Stomach smooth muscle (tissue), 2 donors: ENCODE measurements at regions not wholly inside any gene's neighbourhood (a gene's known extent, or its start where the extent isn't known, plus 50 kb on each side); places are given as distances from the start of the nearest gene placed in this dataset.
A peak's percentile ranks its signal among the peaks of the same experiment; 100 is the strongest.

Experiments used
- H3K27ac ChIP-seq: one replicate; pipeline ENCODE4 v1.7.0; 2013; ENCODE audit warnings: mild to moderate bottlenecking, low read length, inconsistent platforms
- H3K27me3 ChIP-seq, 2 donors: one replicate each; pipeline ENCODE4 v1.7.0; 2013; ENCODE audit warnings: low read length in 2 of 2; ENCODE audit not compliant: insufficient read depth in 2 of 2, control insufficient read depth in 1 of 2
- H3K36me3 ChIP-seq, 2 donors: one replicate each; pipeline ENCODE4 v1.7.0; 2013; ENCODE audit warnings: low read length in 2 of 2; ENCODE audit not compliant: control insufficient read depth in 2 of 2, insufficient read depth in 2 of 2
- H3K4me1 ChIP-seq: one replicate; pipeline ENCODE4 v1.7.0; 2013; ENCODE audit warnings: low read length; ENCODE audit not compliant: control insufficient read depth, insufficient read depth
- H3K4me3 ChIP-seq, 2 donors: one replicate each; pipeline ENCODE4 v1.7.0; 2013; ENCODE audit warnings: low read length in 2 of 2
- H3K9ac ChIP-seq, 2 donors: one replicate each; pipeline ENCODE4 v1.7.0; 2013; ENCODE audit warnings: low read length in 2 of 2, mild to moderate bottlenecking in 1 of 2
- H3K9me3 ChIP-seq, 2 donors: one replicate each; pipeline ENCODE4 v1.7.0; 2013; ENCODE audit warnings: low read length in 2 of 2; ENCODE audit not compliant: control insufficient read depth in 2 of 2
- donor health status: healthy.
- donor health status: Pancreatic carcinoma.

- Histone ChIP-seq H3K9me3 (no peaks in the 10 kb centered on the region), H3K9ac (no peak overlapping the region), H3K27ac (no peak overlapping the region), H3K36me3 (no peaks in the 10 kb centered on the region), H3K4me1 (peaks cover 20% of the 10 kb centered on the region), H3K4me3 (no peak overlapping the region), H3K27me3 (no peaks in the 10 kb centered on the region)
These were observed 175.6 kb downstream of the SMAD6 start for GRCh38 chr15:66877477-66878271.

- peaks cover 29% of the 10 kb centered on the region for H3K4me1 ChIP-seq
- no peak overlapping the region for H3K4me3 ChIP-seq
- no peaks in the 10 kb centered on the region for H3K36me3 ChIP-seq
- no peaks in the 10 kb centered on the region for H3K27me3 ChIP-seq
- H3K27ac ChIP-seq: no peak overlapping the region
- H3K9ac ChIP-seq: no peak overlapping the region
- no peaks in the 10 kb centered on the region for H3K9me3 ChIP-seq
These were observed 176.7 kb downstream of the SMAD6 start for GRCh38 chr15:66878761-66879160.

- Histone ChIP-seq H3K9me3 (no peaks in the 10 kb centered on the region), H3K27me3 (no peaks in the 10 kb centered on the region), H3K4me3 (no peak overlapping the region), H3K27ac (no peak overlapping the region), H3K9ac (no peak overlapping the region), H3K4me1 (peaks cover 38% of the 10 kb centered on the region), H3K36me3 (no peaks in the 10 kb centered on the region)
These were observed 177.7 kb downstream of the SMAD6 start for GRCh38 chr15:66879531-66880368.

GRCh38 chr15:66880380-66881155, 178.5 kb downstream of the SMAD6 start:
- Histone ChIP-seq H3K27ac (no peak overlapping the region), H3K4me1 (peaks cover 39% of the 10 kb centered on the region), H3K4me3 (no peak overlapping the region), H3K9me3 (no peaks in the 10 kb centered on the region), H3K36me3 (no peaks in the 10 kb centered on the region), H3K9ac (no peak overlapping the region), H3K27me3 (no peaks in the 10 kb centered on the region)

GRCh38 chr15:66881173-66881905, 179.3 kb downstream of the SMAD6 start:
- Histone ChIP-seq H3K9ac (no peak overlapping the region), H3K9me3 (no peaks in the 10 kb centered on the region), H3K4me3 (no peak overlapping the region), H3K27ac (no peak overlapping the region), H3K27me3 (no peaks in the 10 kb centered on the region), H3K36me3 (no peaks in the 10 kb centered on the region), H3K4me1 (peaks cover 37% of the 10 kb centered on the region)

GRCh38 chr15:66882251-66883020, 180.4 kb downstream of the SMAD6 start:
- no peak overlapping the region for H3K4me3 ChIP-seq
- H3K9ac ChIP-seq: no peak overlapping the region
- H3K27me3 ChIP-seq: no peaks in the 10 kb centered on the region
- H3K27ac ChIP-seq: peak overlapping the region; percentile 37
- no peaks in the 10 kb centered on the region for H3K9me3 ChIP-seq
- H3K4me1 ChIP-seq: peaks cover 41% of the 10 kb centered on the region
- no peaks in the 10 kb centered on the region for H3K36me3 ChIP-seq

- peak overlapping the region in 1 of 2 donors; percentile 47 for H3K9ac ChIP-seq
- no peaks in the 10 kb centered on the region for H3K9me3 ChIP-seq
- no peaks in the 10 kb centered on the region for H3K36me3 ChIP-seq
- H3K27me3 ChIP-seq: no peaks in the 10 kb centered on the region
- peaks cover 34% of the 10 kb centered on the region for H3K4me1 ChIP-seq
- H3K4me3 ChIP-seq: peak overlapping the region; percentile 15 to 33
- H3K27ac ChIP-seq: peak overlapping the region; percentile 37
These were observed 181.4 kb downstream of the SMAD6 start for GRCh38 chr15:66883284-66883911.

GRCh38 chr15:66884115-66884622, 181.2 kb upstream of the SMAD3 start:
- peak overlapping the region; percentile 37 for H3K27ac ChIP-seq
- peak overlapping the region in 1 of 2 donors; percentile 33 for H3K4me3 ChIP-seq
- no peaks in the 10 kb centered on the region for H3K9me3 ChIP-seq
- no peak overlapping the region for H3K9ac ChIP-seq
- no peaks in the 10 kb centered on the region for H3K36me3 ChIP-seq
- peaks cover 34% of the 10 kb centered on the region for H3K4me1 ChIP-seq
- no peaks in the 10 kb centered on the region for H3K27me3 ChIP-seq

- peaks cover 34% of the 10 kb centered on the region for H3K4me1 ChIP-seq
- H3K27me3 ChIP-seq: no peaks in the 10 kb centered on the region
- no peaks in the 10 kb centered on the region for H3K9me3 ChIP-seq
- H3K4me3 ChIP-seq: no peak overlapping the region
- H3K36me3 ChIP-seq: no peaks in the 10 kb centered on the region
- no peak overlapping the region for H3K9ac ChIP-seq
- no peak overlapping the region for H3K27ac ChIP-seq
These were observed 180.7 kb upstream of the SMAD3 start for GRCh38 chr15:66884661-66885237.
